ENCODE measurements at regions not wholly inside any gene's neighbourhood (a gene's known extent, or its start where the extent isn't known, plus 50 kb on each side); places are given as distances from the start of the nearest gene placed in this dataset.

GRCh38 chrX:80173261-80173660, 158.7 kb downstream of the TBX22 start:
- Histone ChIP-seq H3K36me3 (ENCODE audit: low read depth) (no peaks in the 10 kb centered on the region), H3K4me1 (ENCODE audit: insufficient read depth, poor library complexity, severe bottlenecking) (no peaks in the 10 kb centered on the region), H3K27me3 (ENCODE audit: insufficient read depth, poor library complexity, severe bottlenecking) (no peaks in the 10 kb centered on the region), H3K9me3 (ENCODE audit: severe bottlenecking) (no peaks in the 10 kb centered on the region), H3K27ac (ENCODE audit: poor library complexity, severe bottlenecking) (no peak overlapping the region), H3K4me3 (ENCODE audit: severe bottlenecking) (no peak overlapping the region)
- ATAC-seq (ENCODE audit: low read depth), result no peak
- DNase-seq (ENCODE audit: low spot score), result no peak
- TF ChIP-seq CTCF (IDR thresholded peaks at IDR 0.05; ENCODE audit: poor library complexity, severe bottlenecking), result no peak

GRCh38 chrX:80174925-80175574, 160.5 kb downstream of the TBX22 start:
- no peak for ATAC-seq (ENCODE audit: low read depth)
- no peaks in the 10 kb centered on the region for H3K36me3 ChIP-seq (ENCODE audit: low read depth)
- no peak overlapping the region for H3K27ac ChIP-seq (ENCODE audit: poor library complexity, severe bottlenecking)
- no peaks in the 10 kb centered on the region for H3K4me1 ChIP-seq (ENCODE audit: insufficient read depth, poor library complexity, severe bottlenecking)
- DNase-seq (ENCODE audit: low spot score), result no peak
- H3K27me3 ChIP-seq (ENCODE audit: insufficient read depth, poor library complexity, severe bottlenecking), result no peaks in the 10 kb centered on the region
- H3K9me3 ChIP-seq (ENCODE audit: severe bottlenecking), result no peaks in the 10 kb centered on the region
- no peak for TF ChIP-seq CTCF (IDR thresholded peaks at IDR 0.05; ENCODE audit: poor library complexity, severe bottlenecking)
- H3K4me3 ChIP-seq (ENCODE audit: severe bottlenecking), result no peak overlapping the region

GRCh38 chrX:80181079-80181478, 166.5 kb downstream of the TBX22 start:
- H3K9me3 ChIP-seq (ENCODE audit: severe bottlenecking), result no peaks in the 10 kb centered on the region
- no peaks in the 10 kb centered on the region for H3K36me3 ChIP-seq (ENCODE audit: low read depth)
- H3K4me1 ChIP-seq (ENCODE audit: insufficient read depth, poor library complexity, severe bottlenecking), result no peaks in the 10 kb centered on the region
- no peaks in the 10 kb centered on the region for H3K27me3 ChIP-seq (ENCODE audit: insufficient read depth, poor library complexity, severe bottlenecking)
- ATAC-seq (ENCODE audit: low read depth), result no peak
- TF ChIP-seq CTCF (IDR thresholded peaks at IDR 0.05; ENCODE audit: poor library complexity, severe bottlenecking), result no peak
- H3K4me3 ChIP-seq (ENCODE audit: severe bottlenecking), result no peak overlapping the region
- DNase-seq (ENCODE audit: low spot score), result no peak
- no peak overlapping the region for H3K27ac ChIP-seq (ENCODE audit: poor library complexity, severe bottlenecking)

- TF ChIP-seq CTCF (IDR thresholded peaks at IDR 0.05; ENCODE audit: poor library complexity, severe bottlenecking), result no peak
- no peaks in the 10 kb centered on the region for H3K36me3 ChIP-seq (ENCODE audit: low read depth)
- ATAC-seq (ENCODE audit: low read depth), result no peak
- DNase-seq (ENCODE audit: low spot score), result no peak
- H3K9me3 ChIP-seq (ENCODE audit: severe bottlenecking), result no peaks in the 10 kb centered on the region
- no peaks in the 10 kb centered on the region for H3K27me3 ChIP-seq (ENCODE audit: insufficient read depth, poor library complexity, severe bottlenecking)
- H3K4me1 ChIP-seq (ENCODE audit: insufficient read depth, poor library complexity, severe bottlenecking), result no peaks in the 10 kb centered on the region
- H3K27ac ChIP-seq (ENCODE audit: poor library complexity, severe bottlenecking), result no peak overlapping the region
- H3K4me3 ChIP-seq (ENCODE audit: severe bottlenecking), result no peak overlapping the region
Measured at GRCh38 chrX:80184854-80185253, 170.3 kb downstream of the TBX22 start.

GRCh38 chrX:80206647-80207046, 192.1 kb downstream of the TBX22 start:
- no peaks in the 10 kb centered on the region for H3K36me3 ChIP-seq (ENCODE audit: low read depth)
- no peak overlapping the region for H3K27ac ChIP-seq (ENCODE audit: poor library complexity, severe bottlenecking)
- no peak for TF ChIP-seq CTCF (IDR thresholded peaks at IDR 0.05; ENCODE audit: poor library complexity, severe bottlenecking)
- H3K4me3 ChIP-seq (ENCODE audit: severe bottlenecking), result no peak overlapping the region
- no peaks in the 10 kb centered on the region for H3K4me1 ChIP-seq (ENCODE audit: insufficient read depth, poor library complexity, severe bottlenecking)
- no peak for ATAC-seq (ENCODE audit: low read depth)
- H3K9me3 ChIP-seq (ENCODE audit: severe bottlenecking), result no peaks in the 10 kb centered on the region
- H3K27me3 ChIP-seq (ENCODE audit: insufficient read depth, poor library complexity, severe bottlenecking), result no peaks in the 10 kb centered on the region
- DNase-seq (ENCODE audit: low spot score), result no peak
